Immature natural killer cell (primary cell): ENCODE measurements at regions not wholly inside any gene's neighbourhood (a gene's known extent, or its start where the extent isn't known, plus 50 kb on each side); places are given as distances from the start of the nearest gene placed in this dataset.

Experiments
- DNase-seq, 3 donors: peaks; one replicate each; pipeline ENCODE4 v3.0.0; 2022; ENCODE audit warnings: mixed read lengths in 1 of 3
- H3K27ac Mint-ChIP-seq, 6 donors: one replicate each; pipeline ENCODE4 v1.8.0; 2020; ENCODE audit warnings: mixed read lengths in 6 of 6, mild to moderate bottlenecking in 5 of 6, inconsistent platforms in 4 of 6, moderate library complexity in 3 of 6
- H3K27me3 Mint-ChIP-seq, 3 donors: one replicate each; pipeline ENCODE4 v1.8.0; 2020 to 2021; ENCODE audit warnings: low read depth in 3 of 3, mild to moderate bottlenecking in 3 of 3, mixed read lengths in 3 of 3, moderate library complexity in 3 of 3, inconsistent platforms in 1 of 3
- H3K36me3 Mint-ChIP-seq, 3 donors: one replicate each; pipeline ENCODE4 v1.8.0; 2020; ENCODE audit warnings: mixed read lengths in 3 of 3, inconsistent platforms in 2 of 3, mild to moderate bottlenecking in 2 of 3
- H3K4me1 Mint-ChIP-seq, 2 donors: one replicate each; pipeline ENCODE4 v1.8.0; 2020; ENCODE audit warnings: inconsistent platforms in 2 of 2, mild to moderate bottlenecking in 2 of 2, mixed read lengths in 2 of 2, moderate library complexity in 1 of 2
- H3K4me3 Mint-ChIP-seq, 5 donors: one replicate each; pipeline ENCODE4 v1.8.0; 2020; ENCODE audit warnings: mild to moderate bottlenecking in 5 of 5, mixed read lengths in 5 of 5, inconsistent platforms in 3 of 5, moderate library complexity in 3 of 5
- H3K9me3 Mint-ChIP-seq, 6 donors: one replicate each; pipeline ENCODE4 v1.8.0; 2020; ENCODE audit warnings: mild to moderate bottlenecking in 6 of 6, mixed read lengths in 6 of 6, inconsistent platforms in 4 of 6, moderate library complexity in 3 of 6

DNA sequence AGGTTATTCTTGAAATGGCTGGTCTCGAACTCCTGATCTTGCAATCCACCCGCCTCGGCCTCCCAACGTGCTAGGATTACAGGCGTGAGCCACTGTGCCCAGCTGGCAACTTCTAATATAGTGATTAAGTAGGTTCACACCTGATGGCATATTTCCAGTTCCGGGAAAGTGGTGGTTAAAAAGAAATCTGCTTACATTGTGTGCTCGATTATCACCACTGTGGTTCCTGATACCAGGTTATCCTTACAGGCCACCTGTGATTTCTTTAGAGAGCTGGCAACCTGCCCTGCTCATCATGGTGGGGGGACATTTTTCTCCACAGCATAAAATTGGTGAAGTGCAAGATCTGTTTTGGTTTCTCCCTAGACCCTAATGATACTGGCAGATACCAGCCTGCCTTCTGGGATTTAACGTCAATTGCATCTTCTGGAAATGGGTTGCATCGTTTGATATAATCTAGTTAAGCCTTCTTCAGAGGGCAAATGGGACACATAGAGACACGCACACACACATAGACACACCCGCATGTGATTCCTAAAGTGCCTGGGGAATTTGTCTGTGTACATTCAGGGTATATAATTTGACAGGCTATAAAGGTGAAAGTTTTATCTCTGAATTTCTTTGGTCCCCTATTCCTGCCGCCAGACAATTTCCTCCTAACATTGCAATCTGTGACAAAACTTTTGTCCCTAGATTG, 49.7 kb upstream of the CITED2 start:
- no peak overlapping the region for H3K27ac Mint-ChIP-seq
- H3K27me3 Mint-ChIP-seq, result peaks cover 1 to 7% (median 2%) of the 10 kb centered on the region in 3 donors
- DNase-seq, result no peak
- no peaks in the 10 kb centered on the region for H3K36me3 Mint-ChIP-seq
- no peaks in the 10 kb centered on the region for H3K9me3 Mint-ChIP-seq
- no peak overlapping the region for H3K4me3 Mint-ChIP-seq
- no peaks in the 10 kb centered on the region for H3K4me1 Mint-ChIP-seq
